LNCaP clone FGC (cell line): ENCODE measurements at regions not wholly inside any gene's neighbourhood (a gene's known extent, or its start where the extent isn't known, plus 50 kb on each side); places are given as distances from the start of the nearest gene placed in this dataset.

Source experiments
- DNase-seq: peaks from one replicate; pipeline ENCODE4 v3.0.0-alpha.2; 2011; ENCODE audit warnings: low read depth
- H3K4me3 ChIP-seq: 2 replicates; pipeline ENCODE4 v1.5.1; 2011; ENCODE audit warnings: mild to moderate bottlenecking, low read depth, low read length, control low read depth
- CTCF ChIP-seq: IDR thresholded peaks from 2 replicates; pipeline ENCODE4 v1.5.1; 2012; ENCODE audit warnings: mild to moderate bottlenecking; ENCODE audit not compliant: control insufficient read depth, insufficient read depth; ENCODE audit errors: extremely low read depth

GRCh38 chr6:16851758-16852157 is 90.5 kb upstream of the ATXN1 start:
- DNase-seq: no peak
- no peak for TF ChIP-seq CTCF

GRCh38 chr6:16851044-16851540 is 89.8 kb upstream of the ATXN1 start:
- H3K4me3 ChIP-seq: no peak overlapping the region
- DNase-seq: no peak
- no peak for TF ChIP-seq CTCF

More at GRCh38 chr6:16851758-16852157, 90.5 kb upstream of the ATXN1 start:
- no peak overlapping the region for H3K4me3 ChIP-seq

GRCh38 chr6:16850681-16851026 is 89.4 kb upstream of the ATXN1 start:
- TF ChIP-seq CTCF: no peak
- H3K4me3 ChIP-seq: no peak overlapping the region
- DNase-seq: no peak

GRCh38 chr6:16849988-16850680 is 88.9 kb upstream of the ATXN1 start:
- TF ChIP-seq CTCF: no peak
- H3K4me3 ChIP-seq: no peak overlapping the region
- no peak for DNase-seq

- DNase-seq: peak; percentile 19
- TF ChIP-seq CTCF: no peak
- H3K4me3 ChIP-seq: no peak overlapping the region
Observed at GRCh38 chr6:16849280-16849987, 88.2 kb upstream of the ATXN1 start.

GRCh38 chr6:16846399-16846778 is 85.1 kb upstream of the ATXN1 start:
- no peak for DNase-seq
- TF ChIP-seq CTCF: no peak

More at GRCh38 chr6:16846399-16846778, 85.1 kb upstream of the ATXN1 start:
- H3K4me3 ChIP-seq: no peak overlapping the region
